ENCODE measurements at regions not wholly inside any gene's neighbourhood (a gene's known extent, or its start where the extent isn't known, plus 50 kb on each side); places are given as distances from the start of the nearest gene placed in this dataset.

DNA sequence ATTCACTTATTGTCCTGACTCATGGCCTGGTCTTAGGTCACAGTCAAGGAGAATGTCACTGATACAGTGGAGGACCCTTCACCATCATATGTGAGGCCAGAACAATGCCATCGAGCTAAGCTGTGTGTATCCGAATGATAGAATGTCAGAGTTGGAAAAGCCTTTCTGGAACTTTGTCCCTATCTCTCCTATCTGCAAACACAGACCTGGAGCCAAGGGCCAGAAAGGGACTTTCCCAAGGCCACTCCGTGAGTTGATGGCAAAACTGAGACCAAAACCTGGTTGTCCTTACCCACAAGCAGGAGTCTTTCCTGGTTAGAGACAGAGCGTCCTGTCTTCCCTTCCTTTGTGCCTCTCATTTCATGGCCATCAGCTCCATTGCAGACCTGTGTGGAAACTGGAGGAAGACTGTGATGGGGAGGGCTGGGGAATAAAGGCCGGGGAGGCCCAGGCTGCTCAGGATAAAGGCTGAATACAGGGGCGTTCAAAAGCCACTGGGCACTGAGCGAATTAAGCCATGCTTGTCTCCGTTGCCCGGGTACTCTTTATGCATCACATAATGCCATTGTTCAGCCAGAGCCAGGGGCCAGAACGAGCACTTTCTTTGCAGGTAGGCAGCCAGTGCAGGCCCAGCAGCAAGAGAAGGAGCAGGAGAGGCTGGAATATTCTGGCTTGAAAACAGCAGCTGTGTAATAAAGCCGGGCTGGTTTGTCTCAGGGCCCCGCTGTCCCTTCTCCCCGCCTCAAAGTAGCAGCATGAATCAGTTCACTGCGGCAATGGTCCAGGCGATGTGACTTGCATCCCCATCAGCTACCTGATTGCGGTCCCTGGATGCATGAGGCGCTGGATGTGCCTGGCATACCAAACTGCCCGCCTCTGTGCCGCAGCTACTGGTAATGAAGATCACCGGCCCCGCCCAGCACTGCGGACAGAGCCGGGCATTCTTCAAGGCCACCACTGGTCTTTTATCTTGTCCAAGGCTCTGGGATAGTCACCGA is 143.0 kb downstream of the RPS24 start:
- TF ChIP-seq, protein P1, sequence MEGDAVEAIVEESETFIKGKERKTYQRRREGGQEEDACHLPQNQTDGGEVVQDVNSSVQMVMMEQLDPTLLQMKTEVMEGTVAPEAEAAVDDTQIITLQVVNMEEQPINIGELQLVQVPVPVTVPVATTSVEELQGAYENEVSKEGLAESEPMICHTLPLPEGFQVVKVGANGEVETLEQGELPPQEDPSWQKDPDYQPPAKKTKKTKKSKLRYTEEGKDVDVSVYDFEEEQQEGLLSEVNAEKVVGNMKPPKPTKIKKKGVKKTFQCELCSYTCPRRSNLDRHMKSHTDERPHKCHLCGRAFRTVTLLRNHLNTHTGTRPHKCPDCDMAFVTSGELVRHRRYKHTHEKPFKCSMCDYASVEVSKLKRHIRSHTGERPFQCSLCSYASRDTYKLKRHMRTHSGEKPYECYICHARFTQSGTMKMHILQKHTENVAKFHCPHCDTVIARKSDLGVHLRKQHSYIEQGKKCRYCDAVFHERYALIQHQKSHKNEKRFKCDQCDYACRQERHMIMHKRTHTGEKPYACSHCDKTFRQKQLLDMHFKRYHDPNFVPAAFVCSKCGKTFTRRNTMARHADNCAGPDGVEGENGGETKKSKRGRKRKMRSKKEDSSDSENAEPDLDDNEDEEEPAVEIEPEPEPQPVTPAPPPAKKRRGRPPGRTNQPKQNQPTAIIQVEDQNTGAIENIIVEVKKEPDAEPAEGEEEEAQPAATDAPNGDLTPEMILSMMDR (IDR thresholded peaks at IDR 0.05; ENCODE audit: borderline replicate concordance) = no peak
- intact Hi-C loops (cut with micrococcal nuclease) = no loop called here

DNA sequence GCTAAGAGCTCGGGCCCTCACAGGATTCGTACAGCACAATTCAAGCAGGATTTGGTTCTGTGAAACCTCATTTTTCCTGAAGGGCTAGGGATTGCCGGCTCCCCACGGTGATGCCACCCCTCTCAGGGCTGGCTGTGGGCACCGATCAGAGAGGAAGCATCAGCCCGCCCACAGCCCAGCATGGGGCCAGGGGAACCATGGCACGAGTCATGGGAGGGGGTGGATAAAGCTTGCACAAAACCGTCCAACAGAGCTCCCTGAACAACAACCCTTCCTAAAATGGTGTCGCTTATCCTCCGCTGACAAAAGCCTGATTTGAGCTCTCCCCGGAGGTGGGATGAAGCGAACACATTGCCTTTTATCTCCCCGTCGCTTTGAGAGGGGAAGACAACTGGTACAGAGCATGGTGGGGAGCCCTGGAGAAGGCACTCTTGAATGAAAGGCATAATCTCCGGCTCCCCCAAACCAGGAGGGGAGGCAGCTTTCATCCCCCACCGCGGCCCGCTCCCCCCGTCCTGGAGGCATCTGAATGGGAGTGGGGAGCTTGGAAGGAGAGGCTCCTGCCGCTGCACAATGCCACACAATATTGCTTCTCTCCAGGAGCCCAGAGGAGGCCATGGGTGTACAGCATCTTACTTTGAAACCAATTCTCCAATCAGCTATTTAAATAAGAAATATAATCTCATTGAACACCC is 144.0 kb downstream of the RPS24 start:
- H3K4me1 ChIP-seq = no peaks in the 10 kb centered on the region
- H3K36me3 ChIP-seq = no peaks in the 10 kb centered on the region
- peaks cover 48% of the 10 kb centered on the region for H3K27me3 ChIP-seq (ENCODE audit: low read depth)
- no peak overlapping the region for H3K4me3 ChIP-seq
- DNase-seq = no peak
- TF ChIP-seq, protein P1 (IDR thresholded peaks at IDR 0.05; ENCODE audit: borderline replicate concordance) = no peak
- intact Hi-C loops (cut with micrococcal nuclease) = no loop called here
- no peak overlapping the region for H3K27ac ChIP-seq (replicated peaks)
- no peaks in the 10 kb centered on the region for H3K9me3 ChIP-seq (replicated peaks)

More for the DNA sequence above, 143.0 kb downstream of the RPS24 start:
- Histone ChIP-seq H3K36me3 (no peaks in the 10 kb centered on the region), H3K4me3 (no peak overlapping the region), H3K9me3 (replicated peaks) (no peaks in the 10 kb centered on the region), H3K4me1 (no peaks in the 10 kb centered on the region), H3K27ac (replicated peaks) (no peak overlapping the region), H3K27me3 (ENCODE audit: low read depth) (peaks cover 42% of the 10 kb centered on the region)
- no peak for DNase-seq

GRCh38 chr10:78178397-78178796 is 144.7 kb downstream of the RPS24 start:
- Histone ChIP-seq H3K9me3 (replicated peaks) (no peaks in the 10 kb centered on the region), H3K27me3 (ENCODE audit: low read depth) (peaks cover 48% of the 10 kb centered on the region), H3K27ac (replicated peaks) (no peak overlapping the region), H3K4me1 (no peaks in the 10 kb centered on the region), H3K36me3 (no peaks in the 10 kb centered on the region), H3K4me3 (no peak overlapping the region)
- intact Hi-C loops (cut with micrococcal nuclease) = no loop called here
- no peak for DNase-seq
- TF ChIP-seq, protein P1 (IDR thresholded peaks at IDR 0.05; ENCODE audit: borderline replicate concordance) = no peak

DNA sequence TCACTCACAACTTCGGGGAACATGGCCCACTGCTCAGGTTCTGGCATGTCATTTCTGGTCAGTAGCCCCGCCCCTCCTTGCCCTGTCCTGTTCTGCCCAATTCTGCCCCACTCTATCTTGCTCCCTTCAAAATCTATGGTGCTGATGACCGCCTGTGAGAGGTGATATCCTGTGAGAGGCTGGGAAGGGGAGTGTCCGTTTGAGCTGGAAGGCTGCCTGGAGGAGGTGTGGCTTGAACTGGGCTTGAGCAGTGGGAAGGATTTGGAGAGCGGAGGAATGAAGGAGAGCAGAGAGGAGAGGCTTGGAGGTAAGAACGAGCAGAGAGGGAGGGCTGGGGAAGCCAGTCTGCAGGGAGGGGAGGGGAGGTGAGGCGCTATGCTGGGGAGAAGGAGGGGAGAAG is 145.3 kb downstream of the RPS24 start:
- Histone ChIP-seq H3K27me3 (ENCODE audit: low read depth) (peaks cover 48% of the 10 kb centered on the region), H3K4me1 (peaks cover 3% of the 10 kb centered on the region), H3K36me3 (no peaks in the 10 kb centered on the region), H3K27ac (replicated peaks) (no peak overlapping the region), H3K4me3 (no peak overlapping the region), H3K9me3 (replicated peaks) (no peaks in the 10 kb centered on the region)
- TF ChIP-seq, protein P1 (IDR thresholded peaks at IDR 0.05; ENCODE audit: borderline replicate concordance) = no peak
- no peak for DNase-seq
- intact Hi-C loops (cut with micrococcal nuclease) = no loop called here

- Histone ChIP-seq H3K36me3 (no peaks in the 10 kb centered on the region), H3K27me3 (ENCODE audit: low read depth) (peaks cover 48% of the 10 kb centered on the region), H3K4me3 (no peak overlapping the region), H3K9me3 (replicated peaks) (no peaks in the 10 kb centered on the region), H3K27ac (replicated peaks) (no peak overlapping the region), H3K4me1 (peaks cover 14% of the 10 kb centered on the region)
- TF ChIP-seq, protein P1 (IDR thresholded peaks at IDR 0.05; ENCODE audit: borderline replicate concordance) = no peak
- DNase-seq = no peak
- intact Hi-C loops (cut with micrococcal nuclease) = no loop called here
These were observed 146.4 kb downstream of the RPS24 start for GRCh38 chr10:78179886-78180705.
